ENCODE measurements at regions not wholly inside any gene's neighbourhood (a gene's known extent, or its start where the extent isn't known, plus 50 kb on each side); places are given as distances from the start of the nearest gene placed in this dataset.

DNA sequence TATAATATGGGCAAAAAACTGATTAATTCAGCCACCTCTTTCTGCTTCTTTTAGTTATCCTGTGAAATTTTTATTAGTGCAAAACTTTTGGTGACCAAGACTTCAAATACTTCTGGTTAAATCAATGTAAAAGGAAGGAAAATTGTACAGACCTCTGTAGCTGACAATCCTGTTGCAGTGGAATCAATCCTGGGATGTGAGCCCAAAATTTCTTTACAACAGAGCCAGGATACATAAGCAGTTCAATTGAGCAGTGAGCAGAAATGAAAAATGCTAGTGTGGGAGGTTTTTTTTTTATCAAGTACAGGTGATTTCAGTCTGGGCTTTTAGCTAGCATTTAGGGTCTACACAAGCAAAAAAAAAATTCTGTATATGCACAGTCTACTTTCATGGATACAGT, 398.0 kb downstream of the OTOL1 start:
- no peak overlapping the region for H3K27ac ChIP-seq (ENCODE audit: low read depth, low read length)
- H3K27me3 Mint-ChIP-seq (ENCODE audit: low read depth, unreplicated experiment), result no peaks in the 10 kb centered on the region
- no peak overlapping the region for H3K9ac ChIP-seq (ENCODE audit: low read length)
- no peak overlapping the region for H3K4me3 ChIP-seq (ENCODE audit: insufficient read depth, low read depth, low read length)
- TF ChIP-seq, protein P1, sequence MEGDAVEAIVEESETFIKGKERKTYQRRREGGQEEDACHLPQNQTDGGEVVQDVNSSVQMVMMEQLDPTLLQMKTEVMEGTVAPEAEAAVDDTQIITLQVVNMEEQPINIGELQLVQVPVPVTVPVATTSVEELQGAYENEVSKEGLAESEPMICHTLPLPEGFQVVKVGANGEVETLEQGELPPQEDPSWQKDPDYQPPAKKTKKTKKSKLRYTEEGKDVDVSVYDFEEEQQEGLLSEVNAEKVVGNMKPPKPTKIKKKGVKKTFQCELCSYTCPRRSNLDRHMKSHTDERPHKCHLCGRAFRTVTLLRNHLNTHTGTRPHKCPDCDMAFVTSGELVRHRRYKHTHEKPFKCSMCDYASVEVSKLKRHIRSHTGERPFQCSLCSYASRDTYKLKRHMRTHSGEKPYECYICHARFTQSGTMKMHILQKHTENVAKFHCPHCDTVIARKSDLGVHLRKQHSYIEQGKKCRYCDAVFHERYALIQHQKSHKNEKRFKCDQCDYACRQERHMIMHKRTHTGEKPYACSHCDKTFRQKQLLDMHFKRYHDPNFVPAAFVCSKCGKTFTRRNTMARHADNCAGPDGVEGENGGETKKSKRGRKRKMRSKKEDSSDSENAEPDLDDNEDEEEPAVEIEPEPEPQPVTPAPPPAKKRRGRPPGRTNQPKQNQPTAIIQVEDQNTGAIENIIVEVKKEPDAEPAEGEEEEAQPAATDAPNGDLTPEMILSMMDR (IDR thresholded peaks at IDR 0.05; ENCODE audit: insufficient read depth, low read depth, low read length), result no peak
- TF ChIP-seq EZH2 (IDR thresholded peaks at IDR 0.05; ENCODE audit: insufficient read depth, low read length), result no peak
- no peak overlapping the region for H3K27ac Mint-ChIP-seq (ENCODE audit: unreplicated experiment)
- H3K36me3 ChIP-seq (ENCODE audit: insufficient read depth, low read length), result no peaks in the 10 kb centered on the region
- FAIRE-seq (no peak), DNase-seq (ENCODE audit: low read depth) (no peak)
- peaks cover 5% of the 10 kb centered on the region for H3K9me3 ChIP-seq (ENCODE audit: insufficient read depth, low read depth, low read length)
- no peak overlapping the region for H3K4me2 ChIP-seq (ENCODE audit: low read length)
- H3K27me3 ChIP-seq (ENCODE audit: insufficient read depth, low read length), result no peaks in the 10 kb centered on the region
- no peaks in the 10 kb centered on the region for H4K20me1 ChIP-seq (ENCODE audit: insufficient read depth, low read length)
- no peaks in the 10 kb centered on the region for H3K79me2 ChIP-seq (ENCODE audit: insufficient read depth, low read length)
- no peak overlapping the region for H3K4me3 Mint-ChIP-seq (ENCODE audit: unreplicated experiment)
- no peaks in the 10 kb centered on the region for H3K36me3 Mint-ChIP-seq (ENCODE audit: low read depth, unreplicated experiment)
- H2AFZ ChIP-seq (ENCODE audit: low read depth, low read length), result no peak overlapping the region
- H3K9me3 Mint-ChIP-seq (ENCODE audit: unreplicated experiment), result peaks cover 2% of the 10 kb centered on the region
- H3K4me1 Mint-ChIP-seq (ENCODE audit: low read depth, unreplicated experiment), result peaks cover 5% of the 10 kb centered on the region
- H3K4me1 ChIP-seq (ENCODE audit: insufficient read depth, low read length), result peaks cover 10% of the 10 kb centered on the region

DNA sequence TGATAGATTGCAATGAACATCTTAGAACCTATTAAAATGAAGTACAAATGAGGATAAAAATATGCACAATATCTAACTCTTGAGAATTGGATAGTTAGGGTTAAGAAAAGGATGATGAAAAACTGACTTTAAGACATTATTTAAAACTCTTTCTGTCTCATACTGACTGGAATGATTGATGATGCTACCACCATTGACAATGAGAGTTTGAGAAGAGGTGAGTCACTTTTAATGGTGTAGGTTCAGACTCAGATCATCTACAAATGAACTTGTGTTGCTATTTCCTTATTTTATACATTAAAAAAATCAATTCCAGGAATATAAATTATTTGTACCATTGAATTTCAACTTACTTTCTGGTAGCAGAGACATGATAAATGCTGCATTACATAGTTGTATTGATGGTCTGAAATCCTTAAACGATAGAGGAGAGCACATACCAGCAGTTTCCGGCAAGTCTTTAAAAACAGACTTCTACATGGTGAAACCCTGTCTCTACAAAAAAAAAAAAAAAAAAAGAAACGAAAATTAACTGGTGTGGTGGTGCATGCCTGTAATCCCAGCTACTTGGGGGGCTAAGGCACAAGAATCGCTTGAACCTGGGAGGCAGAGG, 409.0 kb downstream of the OTOL1 start:
- Histone ChIP-seq H3K27ac (ENCODE audit: low read depth, low read length) (no peak overlapping the region), H2AFZ (ENCODE audit: low read depth, low read length) (no peak overlapping the region), H3K9me3 (ENCODE audit: insufficient read depth, low read depth, low read length) (no peaks in the 10 kb centered on the region), H3K4me2 (ENCODE audit: low read length) (no peak overlapping the region), H3K36me3 (ENCODE audit: insufficient read depth, low read length) (no peaks in the 10 kb centered on the region), H3K4me1 (ENCODE audit: insufficient read depth, low read length) (no peaks in the 10 kb centered on the region), H3K9ac (ENCODE audit: low read length) (no peak overlapping the region), H3K27me3 (ENCODE audit: insufficient read depth, low read length) (no peaks in the 10 kb centered on the region), H4K20me1 (ENCODE audit: insufficient read depth, low read length) (no peaks in the 10 kb centered on the region), H3K4me3 (ENCODE audit: insufficient read depth, low read depth, low read length) (no peak overlapping the region), H3K79me2 (ENCODE audit: insufficient read depth, low read length) (no peaks in the 10 kb centered on the region)
- Mint-ChIP-seq H3K27ac (ENCODE audit: unreplicated experiment) (no peak overlapping the region), H3K9me3 (ENCODE audit: unreplicated experiment) (no peaks in the 10 kb centered on the region), H3K36me3 (ENCODE audit: low read depth, unreplicated experiment) (no peaks in the 10 kb centered on the region), H3K4me3 (ENCODE audit: unreplicated experiment) (no peak overlapping the region), H3K4me1 (ENCODE audit: low read depth, unreplicated experiment) (no peaks in the 10 kb centered on the region), H3K27me3 (ENCODE audit: low read depth, unreplicated experiment) (no peaks in the 10 kb centered on the region)
- DNase-seq (ENCODE audit: low read depth) (no peak), FAIRE-seq (no peak)
- TF ChIP-seq, protein P1 (IDR thresholded peaks at IDR 0.05; ENCODE audit: insufficient read depth, low read depth, low read length), result no peak

DNA sequence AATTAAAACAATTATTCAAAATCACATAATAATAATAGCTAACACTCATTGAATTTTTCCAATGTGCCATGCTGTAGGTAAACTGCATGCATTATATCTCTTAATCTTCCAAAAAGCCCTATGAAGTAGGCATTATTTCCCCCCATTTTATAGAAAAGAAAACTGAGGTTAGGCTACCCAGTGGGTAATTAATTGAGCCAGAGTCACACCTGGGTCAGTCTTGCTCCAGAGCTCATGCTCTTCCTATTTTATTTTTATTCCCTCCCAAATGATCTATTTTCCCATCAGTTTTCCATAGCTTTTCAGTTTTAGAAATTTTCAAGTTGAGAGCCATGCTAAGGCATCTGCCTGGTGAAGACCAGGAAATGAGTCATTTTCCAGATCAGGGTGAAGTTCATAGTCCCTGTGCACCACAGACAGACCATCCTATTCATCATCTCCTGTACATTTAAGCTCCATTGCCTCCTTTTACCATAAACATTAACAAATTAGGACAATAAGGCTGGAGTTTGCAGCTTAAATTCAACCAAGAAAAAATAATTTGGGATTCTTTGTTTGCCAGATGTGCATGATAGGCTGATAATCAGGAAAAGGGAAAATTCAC, 417.3 kb downstream of the OTOL1 start:
- H3K79me2 ChIP-seq (ENCODE audit: insufficient read depth, low read length), result no peaks in the 10 kb centered on the region
- H3K4me3 ChIP-seq (ENCODE audit: insufficient read depth, low read depth, low read length), result no peak overlapping the region
- H3K4me1 Mint-ChIP-seq (ENCODE audit: low read depth, unreplicated experiment), result peaks cover 19% of the 10 kb centered on the region
- H3K27me3 Mint-ChIP-seq (ENCODE audit: low read depth, unreplicated experiment), result no peaks in the 10 kb centered on the region
- H4K20me1 ChIP-seq (ENCODE audit: insufficient read depth, low read length), result no peaks in the 10 kb centered on the region
- H3K4me1 ChIP-seq (ENCODE audit: insufficient read depth, low read length), result peaks cover 20% of the 10 kb centered on the region
- H2AFZ ChIP-seq (ENCODE audit: low read depth, low read length), result no peak overlapping the region
- H3K36me3 ChIP-seq (ENCODE audit: insufficient read depth, low read length), result no peaks in the 10 kb centered on the region
- peak; percentile 88 for DNase-seq (ENCODE audit: low read depth)
- no peak overlapping the region for H3K4me3 Mint-ChIP-seq (ENCODE audit: unreplicated experiment)
- H3K27ac ChIP-seq (ENCODE audit: low read depth, low read length), result peak overlapping the region; percentile 81
- peak; percentile 71 for FAIRE-seq
- no peaks in the 10 kb centered on the region for H3K36me3 Mint-ChIP-seq (ENCODE audit: low read depth, unreplicated experiment)
- peak overlapping the region; percentile 73 for H3K4me2 ChIP-seq (ENCODE audit: low read length)
- peak overlapping the region; percentile 65 for H3K9ac ChIP-seq (ENCODE audit: low read length)
- no peaks in the 10 kb centered on the region for H3K9me3 ChIP-seq (ENCODE audit: insufficient read depth, low read depth, low read length)
- peak overlapping the region; percentile 50 for H3K27ac Mint-ChIP-seq (ENCODE audit: unreplicated experiment)
- H3K9me3 Mint-ChIP-seq (ENCODE audit: unreplicated experiment), result no peaks in the 10 kb centered on the region
- no peaks in the 10 kb centered on the region for H3K27me3 ChIP-seq (ENCODE audit: insufficient read depth, low read length)
- TF ChIP-seq EZH2 (IDR thresholded peaks at IDR 0.05; ENCODE audit: insufficient read depth, low read length), result no peak
- TF ChIP-seq, protein P1 (IDR thresholded peaks at IDR 0.05; ENCODE audit: insufficient read depth, low read depth, low read length), result no peak
